ENCODE measurements at regions not wholly inside any gene's neighbourhood (a gene's known extent, or its start where the extent isn't known, plus 50 kb on each side); places are given as distances from the start of the nearest gene placed in this dataset.
"Not testable (repeated sequence)": the region's sequence is repeated elsewhere in the genome, so short reads cannot be mapped to it uniquely, and the experiment has no call there.

GRCh38 chr3:153864793-153865192, 256.4 kb upstream of the ARHGEF26 start:
- no peak for DNase-seq

DNA sequence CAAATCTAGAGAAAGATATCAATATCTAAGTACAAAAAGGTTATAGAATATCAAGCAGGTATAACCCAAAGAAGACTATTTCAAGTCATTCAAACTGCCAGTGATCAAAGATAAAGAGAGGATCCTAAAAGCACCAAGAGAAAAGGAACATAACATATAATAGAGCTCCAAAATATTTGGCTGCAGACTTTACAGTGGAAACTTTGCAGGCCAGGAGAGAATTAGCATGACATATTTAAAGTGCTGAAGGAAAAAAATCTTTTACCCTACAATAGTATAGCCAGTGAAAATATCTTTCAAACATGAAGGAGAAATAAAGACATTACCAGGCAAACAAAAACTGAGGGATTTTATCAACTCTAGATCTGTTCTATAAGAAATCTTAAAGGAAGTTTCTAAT, 254.3 kb upstream of the ARHGEF26 start:
- no peak for DNase-seq

GRCh38 chr3:153874348-153874747, 246.8 kb upstream of the ARHGEF26 start:
- not testable (repeated sequence) for DNase-seq

DNA sequence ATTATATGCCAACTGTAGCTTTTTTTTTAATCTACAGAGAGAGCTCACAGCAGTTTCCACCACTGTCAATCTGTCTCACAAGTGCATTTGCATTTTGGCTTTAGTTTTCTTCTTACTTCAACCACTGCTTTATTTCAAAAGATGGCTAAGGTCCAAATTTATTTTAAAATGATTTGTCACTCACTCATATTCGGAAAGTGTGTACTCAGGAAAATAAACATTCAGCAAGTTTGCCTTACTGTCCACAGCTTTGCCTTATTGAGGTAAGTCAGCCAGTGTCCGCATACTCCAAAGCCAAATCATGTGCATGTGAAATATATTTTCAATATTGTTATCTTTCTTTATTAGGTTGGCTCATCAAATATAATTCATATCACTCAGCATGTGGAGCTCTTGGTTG, 240.7 kb upstream of the ARHGEF26 start:
- no peak for DNase-seq

DNA sequence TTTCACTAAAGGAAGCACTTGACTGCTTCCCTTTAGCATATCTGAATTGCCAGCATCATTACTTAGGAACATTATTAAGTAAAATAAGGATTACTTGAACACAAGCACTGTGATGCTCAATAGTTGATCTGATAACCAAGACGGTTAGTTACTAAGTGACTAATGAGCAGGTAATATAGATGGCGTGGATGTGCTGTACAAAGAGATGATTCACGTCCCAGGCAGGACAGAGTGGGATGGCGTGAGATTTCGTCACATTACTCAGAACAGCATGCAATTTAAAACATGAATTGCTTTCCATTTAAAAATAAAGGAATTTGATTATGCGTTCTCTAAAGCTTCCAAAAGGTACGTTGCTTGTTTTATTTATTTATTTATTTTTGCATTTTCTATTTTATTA, 240.0 kb upstream of the ARHGEF26 start:
- no peak for DNase-seq

DNA sequence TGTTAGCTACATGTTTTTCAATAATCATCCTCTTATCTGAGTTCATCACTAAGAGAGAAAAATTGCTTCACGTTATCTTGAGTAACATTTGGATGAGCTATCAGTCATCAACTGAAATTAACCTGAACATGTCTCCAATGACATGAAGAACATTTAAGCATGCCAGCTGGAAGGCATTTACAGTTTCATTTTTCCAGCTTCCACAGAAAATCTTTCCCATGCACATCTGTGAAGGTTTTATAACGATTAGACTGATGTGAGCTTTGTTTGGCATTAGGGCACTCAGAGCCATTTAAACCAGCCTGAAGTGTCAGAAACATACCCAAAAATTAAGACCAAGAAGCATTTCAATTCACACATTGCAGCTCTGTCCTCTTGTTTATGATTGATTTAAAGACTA, 235.8 kb upstream of the ARHGEF26 start:
- DNase-seq, result peak; percentile 8

GRCh38 chr3:153889905-153890334, 231.3 kb upstream of the ARHGEF26 start:
- no peak for DNase-seq

DNA sequence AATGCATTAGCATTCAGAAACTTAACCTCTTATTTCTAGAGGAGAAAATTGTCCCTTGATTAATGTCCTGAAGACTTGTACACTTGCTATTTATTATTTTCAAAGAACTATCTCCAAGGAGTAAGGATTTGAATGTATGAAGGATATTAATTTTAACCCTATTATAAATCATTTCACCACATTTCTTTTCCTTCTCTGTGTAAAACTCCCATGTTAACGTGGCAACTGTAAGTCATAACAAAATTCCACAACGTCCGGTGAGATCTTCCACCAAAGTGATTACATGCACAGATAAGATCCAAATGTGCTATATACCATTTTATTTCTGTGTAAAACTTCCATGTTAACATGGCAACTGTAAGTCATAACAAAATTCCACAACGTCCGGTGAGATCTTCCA, 229.1 kb upstream of the ARHGEF26 start:
- no peak for DNase-seq

DNA sequence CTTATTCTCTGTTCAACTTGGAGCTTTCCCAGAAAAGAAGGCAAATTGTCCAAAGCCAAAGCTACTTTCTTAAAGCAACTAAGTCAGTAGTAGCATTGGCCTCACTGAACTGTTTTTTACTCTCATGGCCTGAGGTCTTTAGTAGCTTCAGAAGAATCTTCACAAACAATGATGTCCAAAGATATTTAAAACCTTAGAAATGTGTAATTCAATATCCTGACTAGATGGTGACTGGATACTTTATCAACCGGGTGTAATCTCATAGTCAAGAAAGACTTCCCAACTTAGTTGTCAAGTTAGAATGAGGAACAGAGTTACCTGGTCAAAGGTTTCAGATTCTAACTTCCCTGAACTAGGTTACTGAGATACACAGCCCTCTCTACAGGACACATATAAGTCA, 226.3 kb upstream of the ARHGEF26 start:
- DNase-seq, result no peak

- no peak for DNase-seq
Measured at GRCh38 chr3:153896197-153896596, 225.0 kb upstream of the ARHGEF26 start.

GRCh38 chr3:153897025-153897723, 224.0 kb upstream of the ARHGEF26 start:
- no peak for DNase-seq

- DNase-seq, result no peak
Measured at GRCh38 chr3:153897842-153898241, 223.3 kb upstream of the ARHGEF26 start.

DNA sequence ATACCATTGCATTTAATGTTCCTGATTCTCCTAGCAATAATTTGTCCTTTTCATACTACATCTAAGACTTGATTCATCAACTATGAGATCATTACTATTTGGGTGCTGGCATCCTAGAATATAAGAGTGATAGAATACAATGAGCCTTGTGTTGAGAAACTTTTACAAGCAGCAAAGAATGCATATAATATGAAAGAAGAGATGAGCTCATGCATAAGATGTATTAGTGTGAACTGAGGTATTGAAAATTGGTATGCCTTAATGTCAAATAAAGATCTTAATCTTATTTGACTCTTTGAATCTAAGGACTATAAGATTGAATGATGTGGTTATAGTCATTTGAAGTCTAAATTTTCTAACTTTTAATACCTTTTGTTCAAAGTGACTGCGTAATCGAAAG, 220.0 kb upstream of the ARHGEF26 start:
- no peak for DNase-seq

DNA sequence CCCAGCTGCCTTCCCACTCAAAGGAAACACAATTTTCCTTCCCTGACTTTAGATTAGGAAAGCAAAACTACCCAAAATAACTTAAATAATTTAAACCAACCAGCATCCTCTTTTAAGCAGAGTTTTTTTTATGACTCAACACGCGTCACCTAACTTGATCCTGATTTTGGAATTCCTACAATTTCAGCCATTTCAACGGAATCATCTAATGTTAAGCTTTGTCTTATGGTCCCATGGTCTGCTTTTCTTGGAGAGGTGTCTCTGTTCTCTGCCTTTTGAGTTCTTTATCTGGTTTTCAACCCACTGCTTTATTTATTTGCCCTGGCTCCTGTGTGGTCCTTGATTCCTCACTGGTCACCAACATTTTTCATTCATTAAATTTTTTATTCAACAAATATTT, 219.2 kb upstream of the ARHGEF26 start:
- DNase-seq, result no peak

GRCh38 chr3:153903430-153903829, 217.8 kb upstream of the ARHGEF26 start:
- peak; percentile 8 for DNase-seq

- no peak for DNase-seq
Measured at GRCh38 chr3:153906366-153906765, 214.8 kb upstream of the ARHGEF26 start.

GRCh38 chr3:153910387-153910786, 210.8 kb upstream of the ARHGEF26 start:
- peak; percentile 47 for DNase-seq

- no peak for DNase-seq
Measured at GRCh38 chr3:153911116-153911515, 210.1 kb upstream of the ARHGEF26 start.

- DNase-seq, result no peak
Measured at GRCh38 chr3:153919773-153920172, 201.4 kb upstream of the ARHGEF26 start.

DNA sequence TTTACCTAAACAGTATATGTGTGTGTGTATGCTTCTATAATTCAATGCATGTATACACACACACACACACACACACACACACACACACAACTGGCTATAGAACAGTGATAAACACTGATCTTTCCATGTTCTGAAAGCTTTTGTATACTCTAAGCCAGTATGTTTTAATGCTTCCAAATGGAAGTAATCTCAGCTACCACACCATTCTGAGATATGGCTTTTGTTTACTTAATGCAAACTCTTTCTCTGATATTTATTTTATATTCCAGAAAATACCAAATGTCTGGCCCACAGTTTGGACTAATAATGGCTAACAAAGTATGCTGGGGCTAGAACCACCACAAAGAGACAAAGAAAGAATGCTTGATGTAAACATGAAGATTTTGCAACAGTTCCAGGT, 199.4 kb upstream of the ARHGEF26 start:
- DNase-seq, result no peak

- DNase-seq, result no peak
Measured at GRCh38 chr3:153925841-153926514, 195.2 kb upstream of the ARHGEF26 start.

- peak; percentile 60 for DNase-seq
Measured at GRCh38 chr3:153927107-153927506, 194.1 kb upstream of the ARHGEF26 start.

GRCh38 chr3:153928851-153929250, 192.3 kb upstream of the ARHGEF26 start:
- no peak for DNase-seq

- DNase-seq, result not testable (repeated sequence)
Measured at GRCh38 chr3:153933481-153933880, 187.7 kb upstream of the ARHGEF26 start.

DNA sequence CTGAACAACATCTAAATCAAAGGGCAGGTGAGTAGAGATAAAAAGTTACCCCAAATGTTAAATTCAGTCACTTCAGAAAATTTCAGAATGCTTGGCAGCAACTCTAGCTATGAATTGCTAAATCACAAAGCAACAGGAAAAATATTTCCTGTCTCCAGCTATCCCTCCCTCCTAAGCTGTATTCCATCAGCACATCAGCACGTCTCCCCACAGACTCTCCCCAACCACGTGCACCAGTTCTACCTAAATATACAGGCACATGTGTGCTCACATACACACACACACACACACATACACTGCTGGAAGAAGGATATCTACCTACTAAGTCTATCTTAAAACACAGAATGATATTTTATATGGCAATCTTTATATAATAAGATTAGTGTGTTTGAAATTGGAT, 177.1 kb upstream of the ARHGEF26 start:
- peak; percentile 4 for DNase-seq

All from NCI-H69 (cell line).